ENCODE measurements at regions not wholly inside any gene's neighbourhood (a gene's known extent, or its start where the extent isn't known, plus 50 kb on each side); places are given as distances from the start of the nearest gene placed in this dataset.

GRCh38 chr14:53493860-53494259, 340.7 kb upstream of the DDHD1 start:
- in situ Hi-C loops (cut with HindIII; ENCODE audit: low sequenced_read_pairs), result no loop called here

GRCh38 chr14:53493320-53493719, 340.2 kb upstream of the DDHD1 start:
- in situ Hi-C loops (cut with HindIII; ENCODE audit: low sequenced_read_pairs), result no loop called here

- in situ Hi-C loops (cut with HindIII; ENCODE audit: low sequenced_read_pairs), result no loop called here
These were observed 338.8 kb upstream of the DDHD1 start for GRCh38 chr14:53491884-53492277.

- in situ Hi-C loops (cut with HindIII; ENCODE audit: low sequenced_read_pairs), result no loop called here
These were observed 338.2 kb upstream of the DDHD1 start for GRCh38 chr14:53491256-53491883.

- in situ Hi-C loops (cut with HindIII; ENCODE audit: low sequenced_read_pairs), result no loop called here
These were observed 325.1 kb upstream of the DDHD1 start for GRCh38 chr14:53478174-53478573.

GRCh38 chr14:53473480-53473879, 320.4 kb upstream of the DDHD1 start:
- in situ Hi-C loops (cut with HindIII; ENCODE audit: low sequenced_read_pairs), result no loop called here

- in situ Hi-C loops (cut with HindIII; ENCODE audit: low sequenced_read_pairs), result no loop called here
These were observed 319.2 kb upstream of the DDHD1 start for GRCh38 chr14:53472306-53472705.

- in situ Hi-C loops (cut with HindIII; ENCODE audit: low sequenced_read_pairs), result no loop called here
These were observed 317.4 kb upstream of the DDHD1 start for GRCh38 chr14:53470351-53471043.

- in situ Hi-C loops (cut with HindIII; ENCODE audit: low sequenced_read_pairs), result no loop called here
These were observed 315.8 kb upstream of the DDHD1 start for GRCh38 chr14:53468876-53469275.

GRCh38 chr14:53464376-53464775, 311.3 kb upstream of the DDHD1 start:
- in situ Hi-C loops (cut with HindIII; ENCODE audit: low sequenced_read_pairs), result no loop called here

- in situ Hi-C loops (cut with HindIII; ENCODE audit: low sequenced_read_pairs), result no loop called here
These were observed 310.0 kb upstream of the DDHD1 start for GRCh38 chr14:53462931-53463778.

GRCh38 chr14:53461858-53462257, 308.7 kb upstream of the DDHD1 start:
- in situ Hi-C loops (cut with HindIII; ENCODE audit: low sequenced_read_pairs), result no loop called here

GRCh38 chr14:53460544-53460943, 307.4 kb upstream of the DDHD1 start:
- in situ Hi-C loops (cut with HindIII; ENCODE audit: low sequenced_read_pairs), result no loop called here

- in situ Hi-C loops (cut with HindIII; ENCODE audit: low sequenced_read_pairs), result no loop called here
These were observed 305.3 kb upstream of the DDHD1 start for GRCh38 chr14:53458368-53458814.

GRCh38 chr14:53456931-53457330, 303.8 kb upstream of the DDHD1 start:
- in situ Hi-C loops (cut with HindIII; ENCODE audit: low sequenced_read_pairs), result no loop called here

GRCh38 chr14:53452005-53452673, 299.0 kb upstream of the DDHD1 start:
- in situ Hi-C loops (cut with HindIII; ENCODE audit: low sequenced_read_pairs), result no loop called here

- in situ Hi-C loops (cut with HindIII; ENCODE audit: low sequenced_read_pairs), result no loop called here
These were observed 297.7 kb upstream of the DDHD1 start for GRCh38 chr14:53450871-53451270.

GRCh38 chr14:53448682-53449081, 295.6 kb upstream of the DDHD1 start:
- in situ Hi-C loops (cut with HindIII; ENCODE audit: low sequenced_read_pairs), result no loop called here

GRCh38 chr14:53444677-53445312, 291.7 kb upstream of the DDHD1 start:
- in situ Hi-C loops (cut with HindIII; ENCODE audit: low sequenced_read_pairs), result no loop called here

GRCh38 chr14:53441789-53442188, 288.7 kb upstream of the DDHD1 start:
- in situ Hi-C loops (cut with HindIII; ENCODE audit: low sequenced_read_pairs), result no loop called here

- in situ Hi-C loops (cut with HindIII; ENCODE audit: low sequenced_read_pairs), result no loop called here
These were observed 284.7 kb upstream of the DDHD1 start for GRCh38 chr14:53437858-53438257.
